H1 (cell line): ENCODE measurements at regions not wholly inside any gene's neighbourhood (a gene's known extent, or its start where the extent isn't known, plus 50 kb on each side); places are given as distances from the start of the nearest gene placed in this dataset.

Experiments
- CTCF ChIA-PET: fragments of 300-600 bp; sonication (Branson Sonifier 250); formaldehyde crosslinking; loops from one replicate; lab custom pipeline; 2021; ENCODE audit not compliant: partially characterized antibody; lab: Charles Lee
- POLR2A ChIA-PET: fragments of 300-600 bp; sonication (Branson Sonifier 250); formaldehyde crosslinking; loops from one replicate; lab custom pipeline; 2021; ENCODE audit warnings: inconsistent platforms; ENCODE audit not compliant: partially characterized antibody; lab: Charles Lee
- DNase-seq, 2 experiments: peaks; one replicate each; pipeline versions ENCODE4 v3.0.0 to v3.0.0-alpha.2; 2010 to 2022; ENCODE audit warnings: low spot score in 2 of 2, low read depth in 1 of 2, mixed read lengths in 1 of 2
- FAIRE-seq: peaks from 2 replicates; lab custom pipeline; 2011; peaks lifted over from hg19 to GRCh38; lab: Jason Lieb, UNC
- H2AFZ ChIP-seq: 2 replicates; pipeline ENCODE4 v1.8.1; 2012; ENCODE audit warnings: low read length, inconsistent platforms
- H2AK5ac ChIP-seq: 2 replicates; pipeline ENCODE4 v1.6.1; 2013; ENCODE audit warnings: low read depth, low read length
- H2BK120ac ChIP-seq: replicated peaks from 2 replicates; pipeline ENCODE3; 2013; ENCODE audit warnings: low read depth, low read length, inconsistent platforms
- H2BK12ac ChIP-seq: 2 replicates; pipeline ENCODE4 v1.6.1; 2013; ENCODE audit warnings: low read depth, low read length
- H2BK15ac ChIP-seq: 2 replicates; pipeline ENCODE4 v1.6.1; 2013; ENCODE audit warnings: low read length
- H2BK20ac ChIP-seq: 2 replicates; pipeline ENCODE4 v1.6.1; 2013; ENCODE audit warnings: low read length
- H2BK5ac ChIP-seq: 2 replicates; pipeline ENCODE4 v1.6.1; 2013; ENCODE audit warnings: low read depth, low read length
- H3K14ac ChIP-seq: 2 replicates; pipeline ENCODE4 v1.6.1; 2013; ENCODE audit warnings: inconsistent platforms; ENCODE audit not compliant: insufficient read length
- H3K18ac ChIP-seq: 2 replicates; pipeline ENCODE4 v1.6.1; 2013; ENCODE audit warnings: low read length; ENCODE audit errors: extremely low read depth
- H3K23ac ChIP-seq: 2 replicates; pipeline ENCODE4 v1.6.1; 2013; ENCODE audit warnings: inconsistent platforms; ENCODE audit not compliant: insufficient read length
- H3K23me2 ChIP-seq: 2 replicates; pipeline ENCODE4 v1.6.1; 2013; ENCODE audit warnings: low read depth, low read length
- H3K27ac ChIP-seq: 2 replicates; pipeline ENCODE4 v1.6.1; 2011; ENCODE audit warnings: low read depth, low read length, inconsistent platforms
- H3K27me3 ChIP-seq, 4 experiments: replicated peaks in 1 of 4; 1 replicate in 1 of 4; 2 replicates in 3 of 4; pipeline versions ENCODE4 v1.6.1 to v1.8.1; 2011 to 2013; ENCODE audit warnings: low read length in 3 of 4, mild to moderate bottlenecking in 3 of 4, inconsistent platforms in 2 of 4, mixed read lengths in 2 of 4, moderate library complexity in 1 of 4; ENCODE audit not compliant: control insufficient read depth in 3 of 4, insufficient read depth in 3 of 4; ENCODE audit errors: extremely low read depth in 1 of 4
- H3K36me3 ChIP-seq, 4 experiments: 2 replicates each; pipeline versions ENCODE4 v1.6.1 to v1.8.1; 2011 to 2013; ENCODE audit warnings: mild to moderate bottlenecking in 4 of 4, low read length in 3 of 4, moderate library complexity in 2 of 4, control low read depth in 1 of 4, inconsistent platforms in 1 of 4; ENCODE audit not compliant: insufficient read depth in 4 of 4, control insufficient read depth in 2 of 4
- H3K4ac ChIP-seq: replicated peaks from 2 replicates; pipeline ENCODE3; 2013; ENCODE audit warnings: low read length, low read depth, mixed read lengths, inconsistent platforms; ENCODE audit not compliant: insufficient read length
- H3K4me1 ChIP-seq, 4 experiments: replicated peaks in 1 of 4; 1 replicate in 1 of 4; 2 replicates in 3 of 4; pipeline versions ENCODE4 v1.6.1 to v1.8.1; 2011 to 2013; ENCODE audit warnings: low read length in 3 of 4, inconsistent platforms in 2 of 4, mixed read lengths in 1 of 4; ENCODE audit not compliant: insufficient read depth in 4 of 4, control insufficient read depth in 3 of 4
- H3K4me2 ChIP-seq, 2 experiments: 2 replicates each; pipeline versions ENCODE4 v1.6.1 to v1.8.1; 2011 to 2013; ENCODE audit warnings: low read depth in 2 of 2, low read length in 2 of 2, control low read depth in 1 of 2, inconsistent platforms in 1 of 2, mild to moderate bottlenecking in 1 of 2; ENCODE audit not compliant: insufficient read depth in 1 of 2
- H3K4me3 ChIP-seq, 4 experiments: fragments of 200-600, 300-600 bp in 1 of 4; sonication (generic), shearing (Covaris generic), sonication (Bioruptor Twin) in 1 of 4; 2 replicates each; pipeline versions ENCODE4 v1.5.1 to v1.8.1; 2011 to 2016; ENCODE audit warnings: low read length in 4 of 4, low read depth in 3 of 4, control low read depth in 2 of 4, inconsistent platforms in 2 of 4, mild to moderate bottlenecking in 2 of 4, mixed read lengths in 1 of 4, moderate library complexity in 1 of 4; ENCODE audit not compliant: insufficient read depth in 2 of 4; ENCODE audit errors: extremely low read depth in 1 of 4
- H3K56ac ChIP-seq: replicated peaks from 2 replicates; pipeline ENCODE3; 2013; ENCODE audit warnings: low read depth, mild to moderate bottlenecking, mixed read lengths, low read length, inconsistent platforms; ENCODE audit not compliant: insufficient read length
- H3K79me1 ChIP-seq: 2 replicates; pipeline ENCODE4 v1.6.1; 2013; ENCODE audit warnings: low read depth, low read length, control low read depth
- H3K79me2 ChIP-seq, 2 experiments: 2 replicates each; pipeline versions ENCODE4 v1.6.1 to v1.8.1; 2012 to 2013; ENCODE audit warnings: low read length in 2 of 2, mild to moderate bottlenecking in 2 of 2, inconsistent platforms in 1 of 2; ENCODE audit not compliant: insufficient read depth in 2 of 2, control insufficient read depth in 1 of 2
- H3K9ac ChIP-seq, 4 experiments: replicated peaks in 1 of 4; 1 replicate in 1 of 4; 2 replicates in 3 of 4; pipeline versions ENCODE4 v1.6.1 to v1.8.1; 2011 to 2013; ENCODE audit warnings: low read depth in 3 of 4, low read length in 3 of 4, control low read depth in 2 of 4, mild to moderate bottlenecking in 2 of 4, moderate library complexity in 2 of 4, inconsistent platforms in 1 of 4; ENCODE audit errors: extremely low read depth in 1 of 4
- H3K9me3 ChIP-seq, 2 experiments: 2 replicates each; pipeline versions ENCODE4 v1.6.1 to v1.8.1; 2012 to 2013; ENCODE audit warnings: mild to moderate bottlenecking in 2 of 2, moderate library complexity in 2 of 2, control low read depth in 1 of 2, inconsistent platforms in 1 of 2, low read depth in 1 of 2, low read length in 1 of 2, mixed read lengths in 1 of 2; ENCODE audit not compliant: insufficient read depth in 2 of 2
- H4K20me1 ChIP-seq, 2 experiments: replicated peaks in 1 of 2; 2 replicates each; pipeline versions ENCODE3 to v1.8.1; 2011 to 2013; ENCODE audit warnings: inconsistent platforms in 2 of 2, low read length in 2 of 2, mild to moderate bottlenecking in 1 of 2; ENCODE audit not compliant: insufficient read depth in 2 of 2, control insufficient read depth in 1 of 2
- H4K5ac ChIP-seq: 2 replicates; pipeline ENCODE4 v1.6.1; 2013; ENCODE audit warnings: low read length, low read depth, mixed read lengths, inconsistent platforms; ENCODE audit not compliant: insufficient read length
- H4K8ac ChIP-seq: 2 replicates; pipeline ENCODE4 v1.8.0; 2013; ENCODE audit warnings: mild to moderate bottlenecking, moderate library complexity, low read length, inconsistent platforms; ENCODE audit not compliant: insufficient read depth; ENCODE audit errors: extremely low read depth
- H4K91ac ChIP-seq: replicated peaks from 2 replicates; pipeline ENCODE3; 2013; ENCODE audit warnings: low read length, mixed read lengths, inconsistent platforms; ENCODE audit not compliant: insufficient read length
- CHD2 ChIP-seq: IDR thresholded peaks from 2 replicates; pipeline ENCODE4 v1.6.1; 2012; ENCODE audit warnings: low read length, improper control_type of control experiment
- CREB1 ChIP-seq: IDR thresholded peaks from 2 replicates; pipeline ENCODE4 v1.6.1; 2012; ENCODE audit warnings: inconsistent platforms
- PHF8 ChIP-seq: fragments of 200-600 bp; sonication (generic); conservative IDR thresholded peaks from 2 replicates; pipeline ENCODE4 v1.7.1; 2012; ENCODE audit warnings: low read depth, mild to moderate bottlenecking, inconsistent platforms, low read length, moderate library complexity
- POLR2AphosphoS5 ChIP-seq: IDR thresholded peaks from 2 replicates; pipeline ENCODE4 v1.6.1; 2011; ENCODE audit warnings: low read depth, low read length
- RAD21 ChIP-seq, 2 experiments: IDR thresholded peaks in 1 of 2; conservative IDR thresholded peaks in 1 of 2; 2 replicates each; pipeline ENCODE4 v1.6.1; 2011; ENCODE audit warnings: low read depth in 2 of 2, low read length in 2 of 2, improper control_type of control experiment in 1 of 2, inconsistent platforms in 1 of 2, mild to moderate bottlenecking in 1 of 2, moderate library complexity in 1 of 2
- RBBP5 ChIP-seq: IDR thresholded peaks from 2 replicates; pipeline ENCODE4 v1.7.1; 2012; ENCODE audit warnings: low read depth, mild to moderate bottlenecking, inconsistent platforms, low read length, moderate library complexity, borderline replicate concordance
- YY1 ChIP-seq: IDR thresholded peaks from 2 replicates; pipeline ENCODE4 v1.6.1; 2011; ENCODE audit warnings: low read depth, mild to moderate bottlenecking, low read length
- WGBS, 2 experiments: shearing (Covaris generic) in 1 of 2; methylation state at CpG; one replicate each; pipeline versions ENCODE4 v1.1.6 to v1.1.7; 2013 to 2015; ENCODE audit warnings: low lambda C conversion rate in 2 of 2, mixed read lengths in 2 of 2, inconsistent platforms in 1 of 2, low coverage in 1 of 2, missing lambda C conversion rate in 1 of 2; ENCODE audit not compliant: insufficient replicate concordance in 2 of 2, insufficient coverage in 1 of 2, insufficient read length in 1 of 2; ENCODE audit errors: extremely low coverage in 1 of 2, missing lambda C conversion rate in 1 of 2; 5-methylcytosine and 5-hydroxymethylcytosine counted together
- TF ChIP-seq, protein P1 (sequence below): IDR thresholded peaks from 2 replicates; pipeline ENCODE4 v1.6.1; 2012; ENCODE audit warnings: inconsistent platforms

DNA sequence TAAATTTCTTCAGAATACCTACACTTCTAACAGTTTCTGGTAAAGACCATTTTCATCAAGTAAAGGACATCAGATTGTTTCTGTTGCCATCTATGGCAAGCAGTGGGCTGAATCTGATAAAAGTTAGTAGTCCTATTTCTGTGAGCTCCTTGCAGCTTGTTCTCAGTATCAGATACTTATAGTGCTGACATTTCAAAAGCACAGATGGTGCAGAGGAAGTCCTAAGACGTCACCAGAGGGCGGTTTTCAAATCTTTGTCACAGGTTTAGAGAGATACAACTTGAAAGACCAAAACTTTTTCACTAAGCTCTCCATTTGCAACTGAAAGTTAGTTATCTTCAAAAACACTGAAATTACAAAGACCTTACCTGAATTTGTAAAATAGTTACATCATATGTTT is 719.8 kb downstream of the SLITRK1 start:
- no peak overlapping the region for H3K4me2 ChIP-seq
- H2BK15ac ChIP-seq = no peak overlapping the region
- no peak for FAIRE-seq
- no peak overlapping the region for H3K4me3 ChIP-seq
- no peak overlapping the region for H3K9ac ChIP-seq
- no peaks in the 10 kb centered on the region for H3K4me1 ChIP-seq
- no peaks in the 10 kb centered on the region for H3K23me2 ChIP-seq
- no peaks in the 10 kb centered on the region for H3K79me2 ChIP-seq
- ChIA-PET CTCF (interaction anchor here (1.4 kb wide), 1 partner anchor 9 kb away, joined by 3 read pairs; no protein-coding TSS in a partner anchor), POLR2A (no interaction called here)
- H2BK20ac ChIP-seq = no peak overlapping the region
- no peak overlapping the region for H2BK120ac ChIP-seq
- no peak overlapping the region for H4K5ac ChIP-seq
- H3K27ac ChIP-seq = no peak overlapping the region
- H3K27me3 ChIP-seq = no peaks in the 10 kb centered on the region
- no peak overlapping the region for H3K23ac ChIP-seq
- H3K79me1 ChIP-seq = no peaks in the 10 kb centered on the region
- no peak overlapping the region for H3K14ac ChIP-seq
- no peak overlapping the region for H4K91ac ChIP-seq
- H4K20me1 ChIP-seq = no peaks in the 10 kb centered on the region
- no peak overlapping the region for H4K8ac ChIP-seq
- H3K56ac ChIP-seq = no peak overlapping the region
- no peak overlapping the region for H2AK5ac ChIP-seq
- H2BK5ac ChIP-seq = no peak overlapping the region
- 51% methylated on average over 2 of the region's 2 CpGs; no CpG with 5 or more reads in 1 of the 2 experiments for WGBS, 2 experiments
- peak overlapping the region; percentile 88; the same call in 1 of the 2 replicates for H2AFZ ChIP-seq
- no peak overlapping the region for H2BK12ac ChIP-seq
- no peak overlapping the region for H3K4ac ChIP-seq
- H3K18ac ChIP-seq = no peak overlapping the region
- DNase-seq = no peak
- no peaks in the 10 kb centered on the region for H3K36me3 ChIP-seq
- H3K9me3 ChIP-seq = no peaks in the 10 kb centered on the region
- no peak for TF ChIP-seq RBBP5
- TF ChIP-seq CHD2 = no peak
- TF ChIP-seq POLR2AphosphoS5 = no peak
- peak; percentile 10 to 18; a peak in 1 of 4 replicates for TF ChIP-seq RAD21 (IDR thresholded peaks at IDR 0.05 in 1 of 2, conservative IDR thresholded peaks at IDR 0.05 in 1 of 2; ENCODE audit: low read depth in 2 of 2, low read length in 2 of 2)
- TF ChIP-seq PHF8 = no peak
- no peak for TF ChIP-seq CREB1
- TF ChIP-seq, protein P1, sequence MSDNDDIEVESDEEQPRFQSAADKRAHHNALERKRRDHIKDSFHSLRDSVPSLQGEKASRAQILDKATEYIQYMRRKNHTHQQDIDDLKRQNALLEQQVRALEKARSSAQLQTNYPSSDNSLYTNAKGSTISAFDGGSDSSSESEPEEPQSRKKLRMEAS = no peak
- no peak for TF ChIP-seq YY1
